Fibroblast of villous mesenchyme (primary cell): ENCODE measurements at regions not wholly inside any gene's neighbourhood (a gene's known extent, or its start where the extent isn't known, plus 50 kb on each side); places are given as distances from the start of the nearest gene placed in this dataset.

Experiments used
- DNase-seq: peaks from one replicate; pipeline ENCODE4 v3.0.0-alpha.2; 2010; ENCODE audit warnings: low read depth
- H3K4me3 ChIP-seq: 2 replicates; pipeline ENCODE4 v1.5.1; 2011; ENCODE audit warnings: low read depth, mild to moderate bottlenecking, low read length
- CTCF ChIP-seq: IDR thresholded peaks from 2 replicates; pipeline ENCODE4 v1.5.1; 2012; ENCODE audit warnings: low read depth, mild to moderate bottlenecking, low read length; ENCODE audit not compliant: insufficient read depth

DNA sequence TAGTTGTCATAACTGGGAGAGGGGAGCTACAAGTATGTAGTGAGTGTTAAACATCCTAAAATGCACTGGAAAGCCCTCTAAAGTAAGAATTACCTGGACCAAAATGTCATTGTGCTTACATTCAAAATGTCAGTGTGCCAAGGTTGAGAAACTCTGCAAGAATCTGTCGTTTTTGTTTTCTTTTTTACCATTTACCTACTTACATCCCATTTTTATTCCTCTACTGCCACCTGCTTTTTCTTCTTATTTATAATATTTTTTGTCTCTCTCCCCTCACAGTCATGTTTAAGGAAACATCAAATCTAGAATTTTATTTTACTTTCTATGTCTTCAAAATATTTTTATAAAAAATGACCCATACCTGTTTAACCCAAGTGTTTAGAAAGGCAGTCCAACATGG lies 226.4 kb downstream of the PCDH17 start:
- no peak for DNase-seq
- TF ChIP-seq CTCF = no peak
- H3K4me3 ChIP-seq = no peak overlapping the region

GRCh38 chr13:57858376-57858775 lies 226.8 kb downstream of the PCDH17 start:
- TF ChIP-seq CTCF = no peak
- DNase-seq = no peak
- no peak overlapping the region for H3K4me3 ChIP-seq

DNA sequence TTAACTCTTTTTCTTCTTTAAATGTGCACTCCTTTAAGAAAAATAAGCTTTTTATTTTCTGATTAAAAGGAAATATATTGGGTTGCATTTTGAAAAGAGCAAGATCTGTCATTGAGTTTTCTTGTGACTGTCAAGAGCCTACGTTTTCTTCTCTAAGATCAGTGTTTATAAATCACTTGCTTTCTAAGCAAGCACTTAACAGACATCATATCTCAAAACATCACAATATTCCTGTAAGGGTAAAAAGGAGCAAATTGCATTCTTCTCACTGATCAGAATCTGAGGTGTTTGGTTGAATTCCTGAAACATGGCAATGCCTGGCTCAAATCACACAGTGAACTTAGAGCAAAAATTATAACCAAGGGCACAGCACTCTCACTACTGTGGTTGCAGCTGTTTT lies 231.3 kb downstream of the PCDH17 start:
- no peak for TF ChIP-seq CTCF
- no peak overlapping the region for H3K4me3 ChIP-seq
- DNase-seq = no peak

- DNase-seq = no peak
- TF ChIP-seq CTCF = no peak
- no peak overlapping the region for H3K4me3 ChIP-seq
Observed at GRCh38 chr13:57865600-57866294, 234.2 kb downstream of the PCDH17 start.

DNA sequence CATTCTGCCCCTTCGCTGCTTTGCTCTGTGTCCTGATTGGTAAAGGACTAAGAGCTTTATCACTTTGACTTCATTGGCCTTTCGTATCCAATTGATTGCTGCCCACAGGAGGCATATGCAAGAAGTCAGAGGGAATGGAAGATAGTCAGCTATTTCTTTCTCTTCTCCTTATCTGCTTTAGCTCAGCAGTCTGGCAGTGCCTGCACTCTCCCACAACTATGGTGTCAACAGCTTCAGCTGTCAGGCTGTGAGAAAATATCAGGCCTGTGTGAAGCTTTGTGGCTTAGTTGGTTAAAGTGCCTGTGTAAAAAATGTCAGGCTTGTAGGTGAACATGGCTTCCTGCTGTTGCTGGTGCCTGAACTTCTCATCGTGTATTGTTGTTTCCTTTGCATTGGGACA lies 243.0 kb downstream of the PCDH17 start:
- no peak overlapping the region for H3K4me3 ChIP-seq
- TF ChIP-seq CTCF = no peak
- no peak for DNase-seq

DNA sequence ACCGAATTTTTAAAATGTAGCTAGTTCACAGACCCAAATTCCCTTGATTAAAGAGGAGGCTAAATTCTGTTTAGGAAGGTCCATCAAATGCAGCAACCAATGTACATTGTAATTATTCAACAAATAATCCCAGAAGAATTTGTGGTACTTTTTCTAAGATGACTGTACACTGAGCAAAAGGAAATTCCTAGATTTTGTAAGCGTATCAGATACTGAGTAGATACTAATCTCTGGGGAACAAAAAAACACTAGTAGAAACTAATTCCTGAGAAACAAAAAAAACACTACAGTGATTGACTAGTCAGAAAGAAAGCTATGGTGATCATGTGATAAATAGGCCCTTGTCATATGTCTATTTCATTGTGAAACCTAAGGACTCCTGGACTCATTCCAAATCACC lies 246.1 kb downstream of the PCDH17 start:
- TF ChIP-seq CTCF = no peak
- DNase-seq = no peak
- no peak overlapping the region for H3K4me3 ChIP-seq

- no peak for TF ChIP-seq CTCF
- no peak for DNase-seq
Observed at GRCh38 chr13:57878291-57878690, 246.7 kb downstream of the PCDH17 start.

More at GRCh38 chr13:57878291-57878690, 246.7 kb downstream of the PCDH17 start:
- no peak overlapping the region for H3K4me3 ChIP-seq
